ENCODE measurements at regions not wholly inside any gene's neighbourhood (a gene's known extent, or its start where the extent isn't known, plus 50 kb on each side); places are given as distances from the start of the nearest gene placed in this dataset.

DNA sequence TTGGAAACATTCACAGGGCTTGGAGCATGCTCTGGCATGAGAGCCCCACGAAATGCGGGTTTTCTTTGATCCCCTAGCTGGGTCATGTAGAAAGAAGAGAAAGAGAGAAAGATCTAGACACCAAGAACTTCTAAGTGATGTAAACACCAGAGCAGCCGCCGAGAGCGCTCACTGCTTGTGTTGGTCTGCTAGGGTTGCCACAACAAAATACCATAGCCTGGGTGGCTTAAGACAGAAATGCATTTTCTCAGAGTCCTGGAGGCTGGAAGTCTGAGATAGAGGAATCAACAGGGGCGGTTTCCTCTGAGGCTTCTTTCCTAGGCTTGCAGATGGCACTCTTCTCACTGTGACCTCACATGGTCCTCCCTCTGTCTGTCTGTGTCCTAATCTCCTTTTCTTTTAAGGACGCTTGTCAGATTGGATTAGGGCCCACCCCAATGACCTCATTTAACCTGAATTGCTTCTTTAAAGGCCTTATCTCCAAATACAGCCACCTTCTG is 139.5 kb downstream of the CYLD start:
- H3K9ac ChIP-seq (ENCODE audit: low read length): no peak overlapping the region
- H3F3A ChIP-seq (ENCODE audit: insufficient read depth, low read length): no peaks in the 10 kb centered on the region
- H3K4me3 ChIP-seq (ENCODE audit: low read length): no peak overlapping the region
- no peaks in the 10 kb centered on the region for H3K36me3 ChIP-seq (replicated peaks; ENCODE audit: insufficient read depth, low read length)
- H3K4me2 ChIP-seq (ENCODE audit: low read depth, low read length): no peak overlapping the region
- H3K4me1 ChIP-seq (ENCODE audit: low read length): no peaks in the 10 kb centered on the region
- H3K27me3 ChIP-seq (replicated peaks; ENCODE audit: insufficient read depth, low read length): no peaks in the 10 kb centered on the region
- no peak overlapping the region for H2AFZ ChIP-seq (ENCODE audit: low read length)
- no peaks in the 10 kb centered on the region for H3K9me3 ChIP-seq (replicated peaks; ENCODE audit: insufficient read depth, low read length)
- H3K27ac ChIP-seq (ENCODE audit: low read length): no peak overlapping the region
- no peak for DNase-seq
- no peaks in the 10 kb centered on the region for H3K9me2 ChIP-seq (replicated peaks; ENCODE audit: insufficient read depth, low read length)
- TF ChIP-seq EZH2 (optimal IDR thresholded peaks at IDR 0.05; ENCODE audit: low read depth, low read length) (no peak), EZH2phosphoT487 (IDR thresholded peaks at IDR 0.05; ENCODE audit: low read length) (no peak)
- TF ChIP-seq, protein P1, sequence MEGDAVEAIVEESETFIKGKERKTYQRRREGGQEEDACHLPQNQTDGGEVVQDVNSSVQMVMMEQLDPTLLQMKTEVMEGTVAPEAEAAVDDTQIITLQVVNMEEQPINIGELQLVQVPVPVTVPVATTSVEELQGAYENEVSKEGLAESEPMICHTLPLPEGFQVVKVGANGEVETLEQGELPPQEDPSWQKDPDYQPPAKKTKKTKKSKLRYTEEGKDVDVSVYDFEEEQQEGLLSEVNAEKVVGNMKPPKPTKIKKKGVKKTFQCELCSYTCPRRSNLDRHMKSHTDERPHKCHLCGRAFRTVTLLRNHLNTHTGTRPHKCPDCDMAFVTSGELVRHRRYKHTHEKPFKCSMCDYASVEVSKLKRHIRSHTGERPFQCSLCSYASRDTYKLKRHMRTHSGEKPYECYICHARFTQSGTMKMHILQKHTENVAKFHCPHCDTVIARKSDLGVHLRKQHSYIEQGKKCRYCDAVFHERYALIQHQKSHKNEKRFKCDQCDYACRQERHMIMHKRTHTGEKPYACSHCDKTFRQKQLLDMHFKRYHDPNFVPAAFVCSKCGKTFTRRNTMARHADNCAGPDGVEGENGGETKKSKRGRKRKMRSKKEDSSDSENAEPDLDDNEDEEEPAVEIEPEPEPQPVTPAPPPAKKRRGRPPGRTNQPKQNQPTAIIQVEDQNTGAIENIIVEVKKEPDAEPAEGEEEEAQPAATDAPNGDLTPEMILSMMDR (IDR thresholded peaks at IDR 0.05; ENCODE audit: low read length): no peak
- no peaks in the 10 kb centered on the region for H3K79me2 ChIP-seq (ENCODE audit: low read length)
- no peaks in the 10 kb centered on the region for H4K20me1 ChIP-seq (ENCODE audit: insufficient read depth, low read length)

DNA sequence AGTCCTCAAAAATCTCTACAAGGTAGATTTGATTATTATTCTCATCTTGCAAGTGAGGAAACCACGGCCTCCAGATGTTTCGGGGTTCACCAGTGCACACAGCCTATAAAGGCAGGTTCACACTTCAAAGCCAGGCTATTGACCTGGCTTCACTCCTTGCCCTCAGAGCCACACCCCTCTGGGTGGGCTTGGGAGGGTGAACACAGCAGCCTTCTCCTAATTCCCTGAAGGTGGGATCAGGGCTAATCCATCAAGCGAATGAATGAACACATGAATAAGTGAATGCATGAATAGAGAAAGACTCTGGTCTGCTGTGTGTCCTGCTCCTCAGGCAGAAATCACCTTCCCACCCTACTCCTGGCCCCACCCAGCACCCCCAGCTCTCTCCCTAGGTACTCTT is 139.0 kb downstream of the CYLD start:
- Histone ChIP-seq H3K4me2 (ENCODE audit: low read depth, low read length) (no peak overlapping the region), H3K4me1 (ENCODE audit: low read length) (no peaks in the 10 kb centered on the region), H3K36me3 (replicated peaks; ENCODE audit: insufficient read depth, low read length) (no peaks in the 10 kb centered on the region), H3K9me2 (replicated peaks; ENCODE audit: insufficient read depth, low read length) (no peaks in the 10 kb centered on the region), H3F3A (ENCODE audit: insufficient read depth, low read length) (no peaks in the 10 kb centered on the region), H3K79me2 (ENCODE audit: low read length) (no peaks in the 10 kb centered on the region), H3K27ac (ENCODE audit: low read length) (no peak overlapping the region), H2AFZ (ENCODE audit: low read length) (no peak overlapping the region), H3K4me3 (ENCODE audit: low read length) (no peak overlapping the region), H3K9me3 (replicated peaks; ENCODE audit: insufficient read depth, low read length) (no peaks in the 10 kb centered on the region), H3K27me3 (replicated peaks; ENCODE audit: insufficient read depth, low read length) (no peaks in the 10 kb centered on the region), H3K9ac (ENCODE audit: low read length) (no peak overlapping the region), H4K20me1 (ENCODE audit: insufficient read depth, low read length) (no peaks in the 10 kb centered on the region)
- TF ChIP-seq, protein P1 (IDR thresholded peaks at IDR 0.05; ENCODE audit: low read length): no peak
- no peak for TF ChIP-seq EZH2phosphoT487 (IDR thresholded peaks at IDR 0.05; ENCODE audit: low read length)
- TF ChIP-seq EZH2 (optimal IDR thresholded peaks at IDR 0.05; ENCODE audit: low read depth, low read length): no peak
- no peak for DNase-seq

DNA sequence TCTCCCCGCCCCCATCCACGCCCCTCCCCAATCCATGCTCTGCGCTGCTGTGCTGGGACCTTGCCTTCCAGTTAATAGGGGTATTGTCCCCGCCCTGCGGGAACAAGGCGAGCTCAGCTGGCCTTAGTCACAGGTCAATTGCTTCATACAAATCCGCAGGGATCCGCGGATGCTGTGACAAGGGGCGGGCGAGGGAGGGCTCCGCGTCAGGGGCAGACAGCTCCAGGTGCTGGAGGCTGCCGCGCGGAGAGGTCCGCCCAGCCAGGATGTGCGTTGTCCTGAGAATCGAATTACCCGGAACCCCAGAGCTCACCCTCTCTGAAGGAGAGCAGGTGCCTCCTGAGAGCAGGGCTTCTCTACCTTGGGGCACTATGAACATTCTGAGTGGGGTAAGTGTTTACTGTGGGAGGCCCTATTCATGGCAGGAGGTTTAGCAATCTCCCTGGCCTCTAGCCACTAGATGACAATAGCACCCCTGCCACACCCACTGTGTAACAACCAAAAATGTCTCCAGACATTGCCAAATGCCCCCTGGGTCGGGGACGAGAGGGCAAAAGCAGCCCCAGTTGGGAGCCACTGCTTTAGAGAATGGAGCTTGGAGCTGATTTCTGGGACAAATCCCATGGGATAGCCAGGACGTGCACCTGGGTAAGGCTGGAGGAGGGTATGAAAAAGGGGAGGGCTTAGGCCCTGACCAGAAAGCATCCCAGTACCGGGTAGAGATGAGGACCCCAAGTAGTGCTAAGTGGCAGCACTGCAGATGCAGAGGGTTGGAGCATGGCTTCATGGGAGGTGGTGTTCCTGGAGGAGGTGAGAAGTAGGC is 138.2 kb downstream of the CYLD start:
- no peak overlapping the region for H2AFZ ChIP-seq (ENCODE audit: low read length)
- no peak overlapping the region for H3K9ac ChIP-seq (ENCODE audit: low read length)
- no peaks in the 10 kb centered on the region for H3K9me2 ChIP-seq (replicated peaks; ENCODE audit: insufficient read depth, low read length)
- H3K9me3 ChIP-seq (replicated peaks; ENCODE audit: insufficient read depth, low read length): no peaks in the 10 kb centered on the region
- H3K4me1 ChIP-seq (ENCODE audit: low read length): no peaks in the 10 kb centered on the region
- no peak overlapping the region for H3K4me2 ChIP-seq (ENCODE audit: low read depth, low read length)
- no peaks in the 10 kb centered on the region for H3K27me3 ChIP-seq (replicated peaks; ENCODE audit: insufficient read depth, low read length)
- no peaks in the 10 kb centered on the region for H3F3A ChIP-seq (ENCODE audit: insufficient read depth, low read length)
- no peak overlapping the region for H3K4me3 ChIP-seq (ENCODE audit: low read length)
- H3K79me2 ChIP-seq (ENCODE audit: low read length): no peaks in the 10 kb centered on the region
- DNase-seq: no peak
- TF ChIP-seq EZH2phosphoT487 (IDR thresholded peaks at IDR 0.05; ENCODE audit: low read length) (no peak), EZH2 (optimal IDR thresholded peaks at IDR 0.05; ENCODE audit: low read depth, low read length) (no peak)
- TF ChIP-seq, protein P1 (IDR thresholded peaks at IDR 0.05; ENCODE audit: low read length): no peak
- no peaks in the 10 kb centered on the region for H3K36me3 ChIP-seq (replicated peaks; ENCODE audit: insufficient read depth, low read length)
- no peaks in the 10 kb centered on the region for H4K20me1 ChIP-seq (ENCODE audit: insufficient read depth, low read length)
- H3K27ac ChIP-seq (ENCODE audit: low read length): no peak overlapping the region

All from MM.1S (cell line).